Transverse colon (tissue), 4 donors: ENCODE measurements at regions not wholly inside any gene's neighbourhood (a gene's known extent, or its start where the extent isn't known, plus 50 kb on each side); places are given as distances from the start of the nearest gene placed in this dataset.

Experiments used
- DNase-seq: peaks from one replicate; pipeline ENCODE4 v3.0.0-alpha.2; 2019
- H3K27ac ChIP-seq, 4 donors: fragments of 200-600 bp; sonication (generic); 2 replicates each; pipeline ENCODE4 v1.5.1; 2016 to 2018; ENCODE audit warnings: inconsistent platforms in 4 of 4
- H3K27me3 ChIP-seq: fragments of 200-600 bp; sonication (generic); 2 replicates; pipeline ENCODE4 v1.5.1; 2017; ENCODE audit warnings: inconsistent platforms
- H3K36me3 ChIP-seq, 4 donors: fragments of 200-600 bp; sonication (generic); 2 replicates each; pipeline ENCODE4 v1.5.1; 2017 to 2019; ENCODE audit warnings: inconsistent platforms in 4 of 4
- H3K4me1 ChIP-seq, 4 donors: fragments of 200-600 bp; sonication (generic); 2 replicates each; pipeline ENCODE4 v1.5.1; 2017 to 2020; ENCODE audit warnings: inconsistent platforms in 4 of 4
- H3K4me3 ChIP-seq, 4 donors: fragments of 200-600 bp; sonication (generic); 1 replicate in 1 of 4; 2 replicates in 3 of 4; pipeline versions ENCODE4 v1.5.1 to v1.6.1; 2017 to 2019; ENCODE audit warnings: inconsistent platforms in 4 of 4
- H3K9me3 ChIP-seq, 2 donors: fragments of 200-600 bp; sonication (generic); 2 replicates each; pipeline ENCODE4 v1.5.1; 2017 to 2019; ENCODE audit warnings: inconsistent platforms in 2 of 2
- EP300 ChIP-seq: sonication (generic); formaldehyde crosslinking; IDR thresholded peaks from one replicate; pipeline ENCODE4 v1.6.1; 2017; ENCODE audit warnings: antibody characterized with exemption, low read depth
- POLR2A ChIP-seq: fragments of 450-650 bp; IDR thresholded peaks from one replicate; pipeline ENCODE4 v1.6.1; 2016; ENCODE audit warnings: antibody characterized with exemption, mild to moderate bottlenecking, moderate library complexity
- POLR2AphosphoS5 ChIP-seq, 3 donors: sonication (generic); formaldehyde crosslinking; IDR thresholded peaks; one replicate each; pipeline ENCODE4 v1.6.1; 2016; ENCODE audit warnings: antibody characterized with exemption in 3 of 3
- WGBS, 2 donors: methylation state at CpG; one replicate each; pipeline ENCODE4 v1.1.5; 2018; ENCODE audit warnings: low coverage in 1 of 2; 5-methylcytosine and 5-hydroxymethylcytosine counted together
- in situ Hi-C, 4 donors: fragments of 200-750 bp; cut with MboI; loops; one replicate each; pipeline versions ENCODE4 v1.15.0 to v1.15.1; 2017; ENCODE audit warnings: low sequenced_read_pairs in 3 of 4, low pct_ligation_motif_present in 1 of 4, low pct_unique_long_range_greater_than_20kb in 1 of 4
- intact Hi-C: fragments of 100-400 bp; cut with DNase I; formaldehyde crosslinking; loops from one replicate; pipeline ENCODE4 v1.15.1; 2023; ENCODE audit warnings: low total_unique reads
- TF ChIP-seq, protein P1 (sequence below), 5 experiments: fragments of 200-600 bp in 3 of 5; fragments of 450-650 bp in 2 of 5; sonication (generic) in 3 of 5; IDR thresholded peaks; 1 replicate in 2 of 5; 2 replicates in 3 of 5; pipeline ENCODE4 v1.5.1; 2016 to 2017; ENCODE audit warnings: antibody characterized with exemption in 5 of 5, inconsistent platforms in 3 of 5, mild to moderate bottlenecking in 2 of 5, moderate library complexity in 1 of 5

DNA sequence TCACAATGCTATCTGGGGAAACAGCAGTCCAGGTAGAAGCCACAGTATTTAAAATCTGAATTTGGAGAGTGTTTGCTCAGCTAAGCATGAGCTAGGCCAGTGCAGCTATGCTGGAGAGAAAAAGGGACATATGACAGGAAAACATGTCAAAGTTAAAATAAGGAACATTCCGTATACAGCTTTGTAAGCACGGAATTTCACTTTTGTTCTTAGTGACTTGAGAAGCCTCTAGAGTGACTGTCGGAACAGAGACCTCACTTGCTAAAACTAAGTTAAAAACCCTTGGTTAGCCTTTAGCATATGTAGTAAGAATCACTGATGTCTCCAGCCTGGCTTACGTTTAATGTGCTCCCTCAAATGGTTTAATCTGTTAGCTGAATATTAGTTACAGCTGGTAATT is 661.7 kb downstream of the KCNT2 start:
- H3K27ac ChIP-seq = no peak overlapping the region
- TF ChIP-seq POLR2AphosphoS5 (IDR thresholded peaks at IDR 0.05) (no peak), POLR2A (no peak), EP300 (no peak)
- TF ChIP-seq, protein P1, sequence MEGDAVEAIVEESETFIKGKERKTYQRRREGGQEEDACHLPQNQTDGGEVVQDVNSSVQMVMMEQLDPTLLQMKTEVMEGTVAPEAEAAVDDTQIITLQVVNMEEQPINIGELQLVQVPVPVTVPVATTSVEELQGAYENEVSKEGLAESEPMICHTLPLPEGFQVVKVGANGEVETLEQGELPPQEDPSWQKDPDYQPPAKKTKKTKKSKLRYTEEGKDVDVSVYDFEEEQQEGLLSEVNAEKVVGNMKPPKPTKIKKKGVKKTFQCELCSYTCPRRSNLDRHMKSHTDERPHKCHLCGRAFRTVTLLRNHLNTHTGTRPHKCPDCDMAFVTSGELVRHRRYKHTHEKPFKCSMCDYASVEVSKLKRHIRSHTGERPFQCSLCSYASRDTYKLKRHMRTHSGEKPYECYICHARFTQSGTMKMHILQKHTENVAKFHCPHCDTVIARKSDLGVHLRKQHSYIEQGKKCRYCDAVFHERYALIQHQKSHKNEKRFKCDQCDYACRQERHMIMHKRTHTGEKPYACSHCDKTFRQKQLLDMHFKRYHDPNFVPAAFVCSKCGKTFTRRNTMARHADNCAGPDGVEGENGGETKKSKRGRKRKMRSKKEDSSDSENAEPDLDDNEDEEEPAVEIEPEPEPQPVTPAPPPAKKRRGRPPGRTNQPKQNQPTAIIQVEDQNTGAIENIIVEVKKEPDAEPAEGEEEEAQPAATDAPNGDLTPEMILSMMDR (IDR thresholded peaks at IDR 0.05) = no peak
- no peaks in the 10 kb centered on the region for H3K4me1 ChIP-seq
- no peaks in the 10 kb centered on the region for H3K27me3 ChIP-seq
- intact Hi-C loops (no loop called here), in situ Hi-C loops (no loop called here)
- 77 to 82% methylated on average over 4 of the region's 4 CpGs for WGBS, 2 donors
- no peak for DNase-seq
- H3K36me3 ChIP-seq = no peaks in the 10 kb centered on the region
- H3K9me3 ChIP-seq = no peaks in the 10 kb centered on the region
- H3K4me3 ChIP-seq = no peak overlapping the region

DNA sequence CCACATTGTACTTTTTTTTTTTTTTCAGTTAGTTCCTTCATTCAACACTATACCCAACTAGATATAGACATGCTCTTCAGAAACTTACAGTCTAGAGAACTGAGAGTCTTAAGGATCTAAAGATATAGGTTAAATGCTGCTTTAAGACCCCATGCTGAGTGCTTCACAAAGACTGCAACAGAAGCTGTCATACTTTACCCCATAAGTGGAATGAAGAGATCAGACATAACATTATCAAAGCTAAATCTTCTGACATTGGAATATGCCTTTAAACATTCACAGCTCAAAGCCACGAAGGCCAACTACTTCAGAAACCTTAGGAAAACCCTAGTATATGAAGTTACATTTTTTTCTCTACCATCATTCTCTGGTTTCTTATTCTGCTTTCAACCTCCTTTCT is 666.4 kb downstream of the KCNT2 start:
- in situ Hi-C loops (no loop called here), intact Hi-C loops (no loop called here)
- Histone ChIP-seq H3K27ac (no peak overlapping the region), H3K4me3 (no peak overlapping the region), H3K4me1 (no peaks in the 10 kb centered on the region), H3K9me3 (no peaks in the 10 kb centered on the region), H3K27me3 (no peaks in the 10 kb centered on the region), H3K36me3 (no peaks in the 10 kb centered on the region)
- DNase-seq = no peak
- WGBS, 2 donors = 56 to 76% methylated on average over 1 of the region's 1 CpG
- TF ChIP-seq POLR2AphosphoS5 (IDR thresholded peaks at IDR 0.05) = no peak
- TF ChIP-seq EP300 = no peak
- TF ChIP-seq POLR2A = no peak
- TF ChIP-seq, protein P1 (IDR thresholded peaks at IDR 0.05) = no peak

DNA sequence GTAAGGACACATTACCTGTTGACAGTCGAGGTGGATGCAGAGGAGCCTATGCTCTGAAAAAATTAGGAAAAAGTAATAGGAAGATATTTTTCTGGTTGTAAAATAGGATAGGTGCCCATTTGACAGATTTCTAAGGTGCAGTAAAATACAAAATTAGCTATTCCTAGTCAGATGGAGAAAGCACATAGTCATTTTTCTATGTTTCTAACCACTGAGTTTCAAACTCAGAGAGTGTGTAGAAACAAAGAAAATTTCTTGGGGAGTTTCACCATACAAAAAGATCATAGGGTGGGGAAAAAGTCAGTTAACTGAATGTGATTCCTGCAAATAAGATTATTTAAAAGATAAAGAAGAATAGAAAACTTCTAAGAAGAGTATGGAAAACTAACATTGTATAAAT is 666.9 kb downstream of the KCNT2 start:
- in situ Hi-C loops (no loop called here), intact Hi-C loops (no loop called here)
- Histone ChIP-seq H3K36me3 (no peaks in the 10 kb centered on the region), H3K9me3 (no peaks in the 10 kb centered on the region), H3K4me1 (no peaks in the 10 kb centered on the region), H3K27ac (no peak overlapping the region), H3K4me3 (no peak overlapping the region), H3K27me3 (no peaks in the 10 kb centered on the region)
- WGBS, 2 donors = 75 to 86% methylated on average over 1 of the region's 1 CpG
- TF ChIP-seq, protein P1 (IDR thresholded peaks at IDR 0.05) = no peak
- TF ChIP-seq POLR2A (no peak), EP300 (no peak)
- no peak for DNase-seq

DNA sequence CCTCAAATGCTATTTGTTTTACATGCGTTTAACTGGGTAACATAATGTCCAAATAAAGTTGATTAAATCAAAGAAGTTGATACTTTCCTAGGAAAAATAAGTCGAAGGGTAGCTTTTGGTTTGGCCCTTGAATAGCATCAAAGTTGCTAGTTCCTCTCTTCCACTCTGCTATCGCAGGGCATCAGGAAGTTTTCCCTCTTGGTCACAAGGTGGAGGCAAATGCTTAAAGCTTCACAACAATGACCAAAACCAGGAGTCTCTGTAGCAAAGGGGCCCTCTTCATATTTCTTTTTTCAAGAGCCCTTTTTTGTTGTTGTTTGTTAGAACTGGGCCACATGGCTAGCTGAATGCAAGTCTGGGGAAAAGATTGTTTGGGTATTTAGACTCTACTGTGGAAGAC is 668.4 kb downstream of the KCNT2 start:
- intact Hi-C loops = no loop called here
- Histone ChIP-seq H3K4me1 (no peaks in the 10 kb centered on the region), H3K36me3 (no peaks in the 10 kb centered on the region), H3K9me3 (no peaks in the 10 kb centered on the region), H3K4me3 (no peak overlapping the region), H3K27ac (no peak overlapping the region), H3K27me3 (no peaks in the 10 kb centered on the region)
- no peak for TF ChIP-seq POLR2AphosphoS5 (IDR thresholded peaks at IDR 0.05)
- TF ChIP-seq, protein P1 (IDR thresholded peaks at IDR 0.05) = no peak
- TF ChIP-seq EP300 = no peak
- TF ChIP-seq POLR2A = no peak
- DNase-seq = no peak
- in situ Hi-C loops = no loop called here
- 56 to 57% methylated on average over 3 of the region's 3 CpGs for WGBS, 2 donors
